ENCODE measurements at regions not wholly inside any gene's neighbourhood (a gene's known extent, or its start where the extent isn't known, plus 50 kb on each side); places are given as distances from the start of the nearest gene placed in this dataset.

GRCh38 chr12:62995097-62995496 lies 60.1 kb upstream of the PPM1H start:
- Histone ChIP-seq H3K4me1 (ENCODE audit: control insufficient read depth, insufficient read depth, low read length) (no peaks in the 10 kb centered on the region), H3K36me3 (ENCODE audit: control insufficient read depth in 2 of 2, insufficient read depth in 1 of 2, low read length in 2 of 2) (no peaks in the 10 kb centered on the region), H3K27ac (ENCODE audit: extremely low read depth, low read depth, low read length) (no peak overlapping the region), H3K4me3 (ENCODE audit: low read depth, low read length) (no peak overlapping the region), H3K9me3 (ENCODE audit: control insufficient read depth, insufficient read depth, low read depth, low read length) (no peaks in the 10 kb centered on the region)
- CTCF ChIA-PET, result no interaction called here
- POLR2A ChIA-PET, result no interaction called here
- TF ChIP-seq ZNF214 (tag by site-specific recombination; IDR thresholded peaks at IDR 0.05; ENCODE audit: borderline replicate concordance), result no peak
- TF ChIP-seq SCRT1 (tag by site-specific recombination; IDR thresholded peaks at IDR 0.05; ENCODE audit: borderline replicate concordance), result no peak
- TF ChIP-seq ZNF558 (tag by site-specific recombination; IDR thresholded peaks at IDR 0.05), result no peak
- no peak for TF ChIP-seq ZNF280D (tag by site-specific recombination; IDR thresholded peaks at IDR 0.05)
- no peak for TF ChIP-seq ZNF302 (tag by site-specific recombination; IDR thresholded peaks at IDR 0.05; ENCODE audit: low read depth)
- no peak for TF ChIP-seq ZNF280C (tag by site-specific recombination; IDR thresholded peaks at IDR 0.05)
- TF ChIP-seq ZNF274 (IDR thresholded peaks at IDR 0.05; ENCODE audit: low read length), result no peak
- TF ChIP-seq ZNF274 (tag by site-specific recombination; IDR thresholded peaks at IDR 0.05; ENCODE audit: borderline replicate concordance), result no peak
- no peak for TF ChIP-seq PRDM2 (tag by site-specific recombination; IDR thresholded peaks at IDR 0.05; ENCODE audit: borderline replicate concordance)
- no peak for TF ChIP-seq ZNF335 (tag by site-specific recombination; conservative IDR thresholded peaks at IDR 0.05)
- no peak for TF ChIP-seq ZBTB49 (tag by site-specific recombination; IDR thresholded peaks at IDR 0.05; ENCODE audit: low read depth)
- TF ChIP-seq TSHZ1 (tag by site-specific recombination; IDR thresholded peaks at IDR 0.05; ENCODE audit: borderline replicate concordance), result no peak
- no peak for TF ChIP-seq ZSCAN16 (tag by site-specific recombination; IDR thresholded peaks at IDR 0.05)
- TF ChIP-seq ZNF449 (tag by site-specific recombination; IDR thresholded peaks at IDR 0.05), result no peak
- TF ChIP-seq ZNF488 (tag by site-specific recombination; IDR thresholded peaks at IDR 0.05), result no peak
- no peak for TF ChIP-seq REPIN1 (tag by site-specific recombination; IDR thresholded peaks at IDR 0.05; ENCODE audit: low read depth)
- TF ChIP-seq ZNF544 (tag by site-specific recombination; IDR thresholded peaks at IDR 0.05), result no peak
- no peak for TF ChIP-seq SP2 (tag by site-specific recombination; IDR thresholded peaks at IDR 0.05)
